Stimulated activated naive B cell treated with anti-CD40 and anti-IgM and Interleukin-4, amounts not matched to agents 10 μg/mL and 1 μg/mL and 100 μg/mL, for 72 hours (primary cell): ENCODE measurements at regions not wholly inside any gene's neighbourhood (a gene's known extent, or its start where the extent isn't known, plus 50 kb on each side); places are given as distances from the start of the nearest gene placed in this dataset.
"Not testable (repeated sequence)": the region's sequence is repeated elsewhere in the genome, so short reads cannot be mapped to it uniquely, and the experiment has no call there.

Experiments
- ATAC-seq, 2 donors: fragments of 150-1000 bp; cut with Tn5 transposase; replicated peaks; 2 replicates each; pipeline ENCODE4 v1.10.0; 2021; ENCODE audit warnings: moderate library complexity in 1 of 2
- DNase-seq: peaks from one replicate; pipeline ENCODE4 v3.0.0; 2021
- H3K27ac Mint-ChIP-seq: one replicate; pipeline ENCODE4 v1.8.0; 2022; ENCODE audit warnings: mild to moderate bottlenecking, mixed read lengths
- H3K27me3 Mint-ChIP-seq, 2 donors: one replicate each; pipeline ENCODE4 v1.8.0; 2022; ENCODE audit warnings: mixed read lengths in 2 of 2
- H3K36me3 Mint-ChIP-seq, 2 donors: one replicate each; pipeline ENCODE4 v1.8.0; 2022; ENCODE audit warnings: mixed read lengths in 2 of 2, mild to moderate bottlenecking in 1 of 2
- H3K4me1 Mint-ChIP-seq, 2 donors: one replicate each; pipeline ENCODE4 v1.8.0; 2022; ENCODE audit warnings: mixed read lengths in 2 of 2, mild to moderate bottlenecking in 1 of 2
- H3K4me3 Mint-ChIP-seq, 2 donors: one replicate each; pipeline ENCODE4 v1.8.0; 2022; ENCODE audit warnings: mild to moderate bottlenecking in 2 of 2, mixed read lengths in 2 of 2, moderate library complexity in 1 of 2
- H3K9me3 Mint-ChIP-seq, 2 donors: one replicate each; pipeline ENCODE4 v1.8.0; 2022; ENCODE audit warnings: mixed read lengths in 2 of 2, mild to moderate bottlenecking in 1 of 2

DNA sequence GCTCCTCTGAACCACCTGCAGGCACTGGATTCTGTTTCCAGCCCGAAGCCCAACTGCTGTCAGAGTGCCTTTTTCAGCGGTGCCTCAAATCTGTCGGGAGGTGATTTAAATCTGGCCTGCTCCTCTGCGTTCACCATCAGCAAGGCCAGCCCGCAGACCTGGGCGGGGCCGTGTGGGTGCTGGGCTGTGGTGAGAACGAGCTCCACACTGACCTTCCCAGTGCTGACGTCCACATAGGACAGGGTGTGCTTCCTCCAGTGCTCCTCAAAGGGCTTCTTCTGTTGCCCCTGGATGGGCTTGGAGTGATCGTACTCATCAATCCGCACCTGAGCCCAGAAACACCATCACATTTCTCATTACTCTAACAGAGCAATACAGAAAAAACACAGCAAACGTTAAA lies 56.9 kb upstream of the TNK2 start:
- not testable (repeated sequence) for H3K27ac Mint-ChIP-seq, H3K4me1 Mint-ChIP-seq, H3K27me3 Mint-ChIP-seq, DNase-seq, ATAC-seq, H3K4me3 Mint-ChIP-seq
- H3K9me3 Mint-ChIP-seq: peaks cover 11 to 12% of the 10 kb centered on the region in 2 donors
- H3K36me3 Mint-ChIP-seq: peaks cover 38 to 50% of the 10 kb centered on the region in 2 donors

DNA sequence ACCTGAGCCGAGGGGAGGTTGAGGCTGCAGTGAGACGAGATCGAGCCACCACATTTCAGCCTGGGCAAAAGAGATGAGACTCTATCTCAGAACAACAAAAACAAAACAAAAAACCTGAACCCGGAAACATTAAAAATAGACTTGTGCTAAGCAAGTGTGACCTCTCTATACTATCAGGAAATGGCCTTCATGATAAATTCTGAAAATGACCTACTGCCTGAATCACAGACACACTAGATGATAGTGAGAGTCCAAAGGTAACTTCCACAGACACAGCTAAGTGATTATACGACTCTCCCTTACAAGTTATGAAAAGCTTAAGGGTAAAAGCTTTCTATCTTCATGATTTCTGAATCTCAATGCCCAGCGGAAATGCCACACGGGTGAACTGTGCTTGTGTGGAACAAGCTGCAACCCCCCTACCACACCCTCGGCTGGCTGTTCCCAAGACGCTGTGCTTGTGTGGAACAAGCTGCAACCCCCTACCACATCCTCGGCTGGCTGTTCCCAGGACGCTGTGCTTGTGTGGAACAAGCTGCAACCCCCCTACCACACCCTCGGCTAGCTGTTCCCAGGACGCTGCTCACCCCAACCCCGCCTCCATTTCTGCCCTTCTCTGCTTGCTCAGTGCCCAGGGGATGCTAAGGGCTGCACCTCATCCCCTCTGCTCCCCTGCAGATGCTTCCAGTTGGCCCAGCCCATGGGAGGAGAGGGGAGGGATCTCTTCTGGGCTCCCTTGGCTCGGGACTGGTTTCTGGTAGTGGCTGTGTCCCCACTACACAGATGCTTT lies 56.2 kb upstream of the TNK2 start:
- not testable (repeated sequence) for H3K4me3 Mint-ChIP-seq, ATAC-seq, H3K4me1 Mint-ChIP-seq, H3K27me3 Mint-ChIP-seq, DNase-seq
- Mint-ChIP-seq H3K9me3 (peaks cover 11 to 12% of the 10 kb centered on the region in 2 donors), H3K27ac (peak overlapping the region; percentile 62), H3K36me3 (peaks cover 35 to 46% of the 10 kb centered on the region in 2 donors)

DNA sequence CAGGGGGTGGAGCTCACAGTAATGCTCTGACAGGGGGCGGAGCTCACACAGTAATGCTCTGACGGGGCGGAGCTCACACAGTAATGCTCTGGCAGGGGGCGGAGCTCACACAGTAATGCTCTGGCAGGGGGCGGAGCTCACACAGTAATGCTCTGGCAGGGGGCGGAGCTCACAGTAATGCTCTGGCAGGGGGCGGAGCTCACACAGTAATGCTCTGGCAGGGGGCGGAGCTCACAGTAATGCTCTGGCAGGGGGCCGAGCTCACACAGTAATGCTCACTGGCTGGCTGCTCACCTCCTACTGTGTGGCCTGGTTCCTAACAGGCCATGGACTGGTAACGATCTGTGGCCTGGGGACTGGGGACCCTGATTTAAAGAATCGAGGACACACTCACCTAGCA lies 53.9 kb upstream of the TNK2 start:
- DNase-seq, H3K27ac Mint-ChIP-seq, H3K4me3 Mint-ChIP-seq, H3K27me3 Mint-ChIP-seq, ATAC-seq: not testable (repeated sequence)
- Mint-ChIP-seq H3K9me3 (peaks cover 11 to 12% of the 10 kb centered on the region in 2 donors), H3K36me3 (peaks cover 42 to 48% of the 10 kb centered on the region in 2 donors), H3K4me1 (peaks cover 10 to 16% of the 10 kb centered on the region in 2 donors)

- not testable (repeated sequence) for DNase-seq, H3K27me3 Mint-ChIP-seq
- H3K27ac Mint-ChIP-seq: peak overlapping the region; percentile 59
- peaks cover 11 to 12% of the 10 kb centered on the region in 2 donors for H3K9me3 Mint-ChIP-seq
- H3K36me3 Mint-ChIP-seq: peaks cover 45 to 53% of the 10 kb centered on the region in 2 donors
- peak overlapping the region in 1 of 2 donors; percentile 41 for H3K4me3 Mint-ChIP-seq
- ATAC-seq: peak in 1 of 2 donors; percentile 33
- H3K4me1 Mint-ChIP-seq: peaks cover 10 to 16% of the 10 kb centered on the region in 2 donors
Observed at GRCh38 chr3:195960971-195961775, 52.8 kb upstream of the TNK2 start.

DNA sequence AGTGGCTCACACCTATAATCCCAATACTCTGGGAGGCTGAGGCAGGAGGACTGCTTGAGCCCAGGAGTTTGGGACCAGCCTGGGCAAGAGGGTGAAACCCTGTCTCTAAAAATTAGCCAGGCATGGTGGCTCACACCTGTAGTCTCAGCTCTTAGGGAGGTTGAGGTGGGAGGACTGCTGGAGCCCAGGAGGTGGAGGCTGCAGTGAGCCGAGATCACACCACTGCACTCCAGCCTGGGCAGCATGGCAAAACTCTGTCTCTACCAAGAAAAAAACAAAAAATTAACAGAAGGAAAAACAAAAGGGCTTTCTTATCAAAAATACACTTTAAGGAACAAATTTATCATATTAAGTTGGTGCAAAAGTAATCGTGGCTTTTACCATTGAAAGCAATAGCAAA lies 51.8 kb upstream of the TNK2 start:
- Mint-ChIP-seq H3K36me3 (peaks cover 40 to 51% of the 10 kb centered on the region in 2 donors), H3K9me3 (peaks cover 11 to 12% of the 10 kb centered on the region in 2 donors), H3K4me1 (peaks cover 16 to 23% of the 10 kb centered on the region in 2 donors)
- not testable (repeated sequence) for ATAC-seq, H3K27ac Mint-ChIP-seq, H3K27me3 Mint-ChIP-seq, H3K4me3 Mint-ChIP-seq, DNase-seq

GRCh38 chr3:195959367-195960157 lies 51.2 kb upstream of the TNK2 start:
- not testable (repeated sequence) for H3K4me3 Mint-ChIP-seq, H3K27ac Mint-ChIP-seq, H3K27me3 Mint-ChIP-seq, ATAC-seq, DNase-seq
- H3K4me1 Mint-ChIP-seq: peaks cover 16 to 23% of the 10 kb centered on the region in 2 donors
- peaks cover 35 to 45% of the 10 kb centered on the region in 2 donors for H3K36me3 Mint-ChIP-seq
- peaks cover 11 to 12% of the 10 kb centered on the region in 2 donors for H3K9me3 Mint-ChIP-seq

- not testable (repeated sequence) for H3K4me3 Mint-ChIP-seq
Observed at GRCh38 chr3:195958736-195959135, 50.4 kb upstream of the TNK2 start.

More at GRCh38 chr3:195958736-195959135, 50.4 kb upstream of the TNK2 start:
- H3K27me3 Mint-ChIP-seq, DNase-seq, ATAC-seq: not testable (repeated sequence)
- peaks cover 16 to 23% of the 10 kb centered on the region in 2 donors for H3K4me1 Mint-ChIP-seq
- peaks cover 35 to 41% of the 10 kb centered on the region in 2 donors for H3K36me3 Mint-ChIP-seq
- peaks cover 11 to 12% of the 10 kb centered on the region in 2 donors for H3K9me3 Mint-ChIP-seq
- peak overlapping the region; percentile 34 for H3K27ac Mint-ChIP-seq
